LNCAP (cell line): ENCODE measurements at regions not wholly inside any gene's neighbourhood (a gene's known extent, or its start where the extent isn't known, plus 50 kb on each side); places are given as distances from the start of the nearest gene placed in this dataset.

Experiments used
- TF ChIP-seq, protein P1 (sequence below): fragments of 450-650 bp; IDR thresholded peaks from 2 replicates; pipeline ENCODE4 v1.5.1; 2017; ENCODE audit warnings: mild to moderate bottlenecking

DNA sequence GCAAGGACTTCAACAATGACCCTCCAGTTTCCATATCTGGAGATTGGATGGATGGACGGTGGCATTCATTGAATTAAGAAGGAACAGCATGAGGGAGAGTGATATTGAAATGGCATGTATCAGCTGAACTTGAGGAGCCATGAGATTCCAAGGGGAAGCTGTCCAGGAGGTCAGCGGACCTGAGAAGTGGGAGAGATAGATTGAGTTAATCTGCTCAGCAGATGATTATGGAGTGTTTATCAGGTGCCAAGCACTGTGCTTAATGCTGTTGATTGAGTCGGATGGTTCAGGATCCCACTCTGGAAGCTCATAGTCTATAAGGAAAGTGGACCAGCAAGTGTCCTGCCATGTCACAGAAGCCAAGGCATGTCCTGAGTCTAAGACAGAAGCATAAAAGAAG, 581.3 kb downstream of the INSC start:
- TF ChIP-seq, protein P1, sequence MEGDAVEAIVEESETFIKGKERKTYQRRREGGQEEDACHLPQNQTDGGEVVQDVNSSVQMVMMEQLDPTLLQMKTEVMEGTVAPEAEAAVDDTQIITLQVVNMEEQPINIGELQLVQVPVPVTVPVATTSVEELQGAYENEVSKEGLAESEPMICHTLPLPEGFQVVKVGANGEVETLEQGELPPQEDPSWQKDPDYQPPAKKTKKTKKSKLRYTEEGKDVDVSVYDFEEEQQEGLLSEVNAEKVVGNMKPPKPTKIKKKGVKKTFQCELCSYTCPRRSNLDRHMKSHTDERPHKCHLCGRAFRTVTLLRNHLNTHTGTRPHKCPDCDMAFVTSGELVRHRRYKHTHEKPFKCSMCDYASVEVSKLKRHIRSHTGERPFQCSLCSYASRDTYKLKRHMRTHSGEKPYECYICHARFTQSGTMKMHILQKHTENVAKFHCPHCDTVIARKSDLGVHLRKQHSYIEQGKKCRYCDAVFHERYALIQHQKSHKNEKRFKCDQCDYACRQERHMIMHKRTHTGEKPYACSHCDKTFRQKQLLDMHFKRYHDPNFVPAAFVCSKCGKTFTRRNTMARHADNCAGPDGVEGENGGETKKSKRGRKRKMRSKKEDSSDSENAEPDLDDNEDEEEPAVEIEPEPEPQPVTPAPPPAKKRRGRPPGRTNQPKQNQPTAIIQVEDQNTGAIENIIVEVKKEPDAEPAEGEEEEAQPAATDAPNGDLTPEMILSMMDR = no peak

DNA sequence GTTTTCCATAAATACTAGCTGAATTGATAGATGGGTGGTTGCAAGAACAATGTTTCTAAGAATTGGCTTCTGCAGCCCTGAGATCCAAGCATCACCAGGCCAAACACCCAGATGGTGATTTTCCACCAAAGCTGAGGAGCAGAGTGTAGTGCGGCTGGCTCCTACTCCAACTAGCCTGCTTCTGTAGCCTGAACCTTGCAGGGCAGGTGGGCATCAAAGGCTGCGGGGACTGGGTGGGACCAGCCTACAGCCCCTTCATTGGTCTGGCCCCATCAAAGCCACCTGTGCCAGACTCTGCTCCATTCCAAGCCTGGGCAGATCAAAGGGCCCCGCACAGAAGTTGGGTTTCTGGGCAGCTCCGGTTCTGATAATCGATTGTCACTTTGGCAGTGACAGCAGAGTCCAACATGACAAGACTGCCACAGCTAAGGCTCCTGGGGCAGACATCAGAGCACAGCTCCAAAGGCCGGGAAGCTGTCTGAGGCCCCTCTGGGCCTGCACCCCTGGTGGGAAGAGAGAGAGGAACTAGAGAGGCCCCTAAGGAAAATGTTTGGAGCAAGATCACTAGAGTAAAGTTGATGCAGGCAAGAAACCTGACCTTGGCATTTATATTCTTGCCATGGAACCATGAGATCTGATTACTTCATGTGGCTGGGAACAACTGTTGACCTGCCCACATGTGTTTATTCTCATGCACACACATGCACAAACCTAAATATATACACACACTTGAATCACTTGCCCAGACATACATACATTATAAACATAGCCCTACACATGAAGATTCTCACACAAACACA, 582.9 kb downstream of the INSC start:
- TF ChIP-seq, protein P1 = no peak

- TF ChIP-seq, protein P1 = no peak
These were observed 584.1 kb downstream of the INSC start for GRCh38 chr11:15698855-15699254.

DNA sequence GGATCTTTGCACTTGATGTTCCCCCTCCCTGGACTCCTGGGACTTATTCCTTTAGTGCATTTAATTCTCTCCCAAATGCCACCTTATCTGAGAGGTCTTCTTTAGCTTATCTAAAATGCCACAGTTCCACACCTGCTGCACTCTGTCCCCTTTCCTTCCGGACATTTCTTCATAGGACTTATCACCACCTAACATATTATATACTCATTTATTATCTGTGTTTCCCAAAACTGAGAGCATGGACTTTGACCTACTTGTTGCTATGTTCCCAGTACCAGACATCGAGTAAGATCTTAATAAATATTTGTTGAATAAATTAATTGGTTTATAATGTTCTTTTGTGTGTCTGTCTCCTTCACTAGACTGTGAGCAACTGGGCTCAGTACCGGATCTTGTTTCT, 585.3 kb downstream of the INSC start:
- TF ChIP-seq, protein P1 = no peak

GRCh38 chr11:15700456-15700855, 585.7 kb downstream of the INSC start:
- TF ChIP-seq, protein P1 = no peak

DNA sequence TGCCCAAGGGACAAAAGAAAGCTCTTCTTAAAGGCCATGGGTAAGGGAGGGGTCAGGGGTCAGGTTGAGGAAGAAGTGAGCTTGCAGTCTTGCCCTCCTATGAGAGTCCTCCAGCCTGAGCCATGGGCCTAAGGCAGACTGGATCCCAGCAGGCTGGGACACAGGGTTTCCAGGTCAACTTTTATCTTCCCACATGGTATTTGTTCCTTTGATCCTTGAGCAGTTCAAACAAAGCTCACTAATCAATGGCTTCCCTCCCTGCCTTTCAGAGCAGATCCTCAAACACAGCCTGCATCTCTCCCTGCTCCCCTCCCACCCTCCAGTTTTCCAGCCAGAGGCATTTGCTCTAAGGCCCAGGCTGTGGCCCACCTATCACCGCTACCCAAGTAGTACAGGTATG, 589.3 kb downstream of the INSC start:
- TF ChIP-seq, protein P1 = no peak

- TF ChIP-seq, protein P1 = no peak
These were observed 589.8 kb downstream of the INSC start for GRCh38 chr11:15704556-15704955.
